ENCODE measurements at regions not wholly inside any gene's neighbourhood (a gene's known extent, or its start where the extent isn't known, plus 50 kb on each side); places are given as distances from the start of the nearest gene placed in this dataset.
"Not testable (repeated sequence)": the region's sequence is repeated elsewhere in the genome, so short reads cannot be mapped to it uniquely, and the experiment has no call there.

DNA sequence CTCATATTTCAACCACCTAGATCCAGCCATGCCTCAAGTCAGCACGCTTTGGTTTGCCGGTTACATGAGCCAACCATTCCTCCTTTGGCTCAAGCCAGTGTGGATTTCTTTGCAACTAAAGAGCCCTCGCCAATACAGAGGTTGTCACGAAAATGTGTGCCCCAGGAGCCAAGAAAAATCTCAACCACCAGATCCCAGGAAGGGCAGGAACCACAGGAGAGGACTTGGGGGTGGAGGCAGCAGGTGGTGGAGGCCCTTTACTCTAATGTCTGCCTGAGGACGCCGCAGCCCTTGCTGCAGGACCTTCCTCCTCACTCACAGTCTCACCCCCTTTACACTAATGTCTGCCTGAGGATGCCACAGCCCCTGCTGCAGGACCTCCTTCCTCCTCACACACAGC lies 144.8 kb upstream of the PHACTR3 start:
- DNase-seq (ENCODE audit: low read depth in 2 of 2, low spot score in 1 of 2): no peak

DNA sequence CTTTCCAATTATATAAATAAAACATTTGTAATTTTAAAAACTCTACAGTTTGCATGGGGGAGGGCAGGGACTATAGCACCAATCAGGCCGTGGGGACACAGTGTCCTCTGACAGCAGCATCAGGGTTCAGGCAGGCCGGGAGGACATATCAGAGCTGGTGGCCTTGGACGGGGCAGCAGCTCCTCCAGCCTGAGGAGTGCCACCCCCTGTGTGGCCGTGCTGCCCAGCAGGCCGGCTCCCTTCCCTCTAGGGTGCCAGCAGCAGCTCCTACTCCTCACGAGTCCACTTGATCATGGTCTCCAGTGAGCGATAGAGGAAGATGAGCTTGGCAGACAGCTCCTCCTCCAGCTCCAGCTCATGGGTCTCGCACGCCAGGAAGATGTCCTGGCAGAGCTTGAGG lies 144.0 kb upstream of the PHACTR3 start:
- no peak for DNase-seq (ENCODE audit: low read depth in 2 of 2, low spot score in 1 of 2)

DNA sequence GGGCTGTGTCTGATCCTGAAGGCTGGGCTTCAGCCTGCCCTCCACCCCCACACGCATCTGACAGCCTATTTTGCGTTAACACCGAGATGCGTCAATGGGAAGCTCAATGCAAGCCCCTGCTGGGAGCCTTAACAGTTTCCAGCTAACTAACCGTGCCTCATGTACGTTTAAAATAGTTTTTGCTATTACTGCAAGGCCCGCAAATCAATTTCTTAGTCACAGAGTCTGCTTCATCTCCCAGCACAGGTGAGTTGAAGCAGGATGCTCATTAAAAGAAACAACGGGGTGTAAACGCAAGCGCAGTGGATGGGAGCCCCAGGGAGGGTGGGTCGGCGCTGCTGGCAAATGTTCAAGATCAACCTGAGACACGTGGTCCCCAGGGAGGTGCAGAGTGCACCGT lies 142.8 kb upstream of the PHACTR3 start:
- DNase-seq (ENCODE audit: low read depth in 2 of 2, low spot score in 1 of 2): no peak

DNA sequence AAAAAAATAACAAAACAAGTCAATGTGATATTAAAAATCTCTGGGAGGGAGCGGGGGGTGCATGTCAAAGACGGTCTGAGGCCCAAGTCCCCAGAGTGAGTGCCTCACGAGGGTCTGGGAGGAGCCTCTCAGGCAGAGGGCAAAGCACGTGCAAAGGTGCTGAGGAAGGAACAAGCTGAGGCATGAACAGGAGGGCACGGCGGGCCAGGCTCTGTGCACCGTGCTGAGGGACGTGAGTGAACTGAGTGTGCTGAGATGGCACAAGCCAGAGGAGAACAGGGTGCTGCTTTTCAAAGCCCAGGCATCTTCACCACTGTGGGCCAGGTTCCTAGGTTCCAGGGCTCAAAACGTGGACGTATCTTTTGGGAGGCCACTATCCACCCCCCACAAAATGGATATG lies 142.1 kb upstream of the PHACTR3 start:
- DNase-seq (ENCODE audit: low read depth in 2 of 2, low spot score in 1 of 2): no peak

DNA sequence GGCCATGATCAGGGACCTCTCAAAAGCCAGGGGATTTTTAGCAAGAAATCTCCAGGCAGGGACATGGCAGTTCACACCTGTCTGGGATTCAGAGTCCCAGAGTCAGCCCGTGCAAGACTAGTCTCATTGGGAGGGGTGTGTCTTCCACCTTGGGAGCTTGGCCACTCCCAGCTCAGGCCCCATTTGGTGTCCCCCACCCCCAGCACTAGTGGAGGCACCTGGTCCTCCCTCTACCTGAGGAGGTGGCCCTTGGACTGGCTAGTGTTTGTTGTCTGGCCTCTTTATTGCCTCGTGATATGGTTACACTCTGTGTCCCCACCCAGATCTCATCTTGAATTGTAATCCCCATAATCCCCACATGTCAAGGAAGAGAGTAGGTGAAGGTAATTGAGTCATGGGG lies 140.8 kb upstream of the PHACTR3 start:
- DNase-seq (ENCODE audit: low read depth in 2 of 2, low spot score in 1 of 2): no peak

DNA sequence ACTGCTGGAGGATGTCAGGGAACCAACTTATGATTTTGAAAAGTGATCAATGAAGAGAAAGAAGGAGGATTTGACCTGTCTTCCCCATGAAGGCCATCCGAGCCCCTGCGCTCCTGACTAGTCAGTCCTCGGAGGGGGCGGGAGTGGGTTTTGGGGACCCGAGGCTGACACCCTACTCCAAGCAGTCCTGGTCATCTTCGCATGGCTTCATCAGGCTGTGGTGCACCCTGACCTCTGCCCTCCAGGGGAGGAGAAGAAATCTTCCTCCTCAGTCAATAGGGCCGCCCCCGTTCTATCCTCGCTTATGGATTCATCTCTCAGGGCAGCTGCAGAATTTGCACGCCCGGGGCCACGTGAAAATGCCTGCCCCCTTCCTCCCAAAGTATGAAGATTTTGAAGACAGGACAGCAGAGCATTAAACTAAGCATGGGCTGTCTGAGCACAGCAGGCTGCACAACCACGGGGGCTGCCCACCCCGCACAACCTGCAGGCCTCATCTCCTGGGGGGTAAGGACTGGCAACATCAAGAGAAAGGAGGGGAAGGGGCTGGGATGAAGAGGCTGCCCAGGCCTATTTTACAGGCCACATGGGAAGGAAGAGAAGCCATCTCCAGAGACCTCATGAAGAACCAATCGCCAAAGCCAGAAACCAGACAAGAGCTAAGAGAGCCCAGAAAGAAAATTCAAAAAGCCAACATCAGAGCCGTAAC lies 138.1 kb upstream of the PHACTR3 start:
- DNase-seq (ENCODE audit: low read depth in 2 of 2, low spot score in 1 of 2): no peak

DNA sequence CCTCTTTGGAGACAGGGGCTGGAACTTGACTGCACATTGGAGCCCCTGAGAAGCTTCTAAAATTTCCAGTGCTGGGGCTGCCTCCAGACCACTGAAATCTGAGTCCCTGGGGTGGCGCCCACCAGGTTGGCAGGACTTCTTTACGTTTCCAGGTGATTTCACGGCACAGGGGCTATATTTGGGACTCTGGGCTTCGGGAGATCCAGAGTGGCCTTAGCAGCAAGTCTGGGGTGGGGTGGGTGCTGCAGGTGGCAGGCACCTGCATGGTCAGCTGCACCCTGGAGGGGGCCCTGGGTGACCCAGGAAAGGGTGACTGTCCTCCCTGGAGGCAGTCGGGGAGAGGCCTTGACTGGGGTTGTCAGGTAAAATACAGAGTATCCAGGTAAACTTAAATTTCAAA lies 135.5 kb upstream of the PHACTR3 start:
- no peak for DNase-seq (ENCODE audit: low read depth in 2 of 2, low spot score in 1 of 2)

DNA sequence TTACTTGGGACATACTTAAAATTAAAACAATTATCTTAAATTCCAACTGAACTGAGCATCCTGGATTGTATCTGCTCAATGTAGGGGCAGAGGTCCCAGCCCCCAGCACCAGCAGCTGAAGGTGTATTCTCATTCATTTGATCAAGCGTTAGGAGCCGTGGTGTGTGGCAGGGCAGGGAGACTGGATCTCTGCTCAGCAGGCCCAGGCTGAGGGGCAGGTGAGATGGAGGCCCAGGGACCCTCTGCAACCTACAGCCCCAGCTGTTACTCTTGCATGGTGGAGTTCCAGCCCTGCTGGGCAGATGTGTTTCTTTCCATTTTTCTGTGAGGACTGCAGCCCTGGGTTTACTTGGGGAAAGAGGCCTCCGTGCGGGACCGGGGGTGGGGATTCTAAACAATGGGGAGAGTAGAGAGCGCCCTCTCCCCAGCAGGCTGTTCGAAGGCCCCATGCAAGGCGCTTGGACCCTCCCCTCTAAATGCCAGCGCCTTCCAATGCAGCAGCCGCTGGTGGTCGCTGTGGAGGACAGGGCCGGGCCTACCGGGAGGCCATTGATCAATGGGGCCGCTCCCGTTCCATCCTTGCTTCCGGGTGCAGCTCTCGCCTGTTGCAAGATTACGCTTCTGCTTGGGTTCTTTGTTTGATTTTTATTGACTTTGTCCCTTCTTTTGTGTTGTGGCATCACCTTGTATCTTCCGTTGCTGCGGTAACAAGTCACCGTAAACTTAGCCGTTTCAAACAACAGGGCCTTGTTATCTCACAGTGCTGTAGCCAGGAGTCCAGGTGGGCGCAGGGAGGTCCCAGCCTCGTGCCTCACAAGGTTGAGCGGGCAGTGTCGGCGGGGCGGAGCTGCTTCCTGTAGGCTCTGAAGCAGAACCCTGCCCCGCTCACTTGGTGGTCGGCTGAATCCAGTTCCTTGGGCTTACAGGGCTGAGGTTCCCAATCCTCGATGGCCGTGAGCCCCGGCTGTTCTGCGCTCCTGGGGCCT lies 134.8 kb upstream of the PHACTR3 start:
- no peak for DNase-seq (ENCODE audit: low read depth in 2 of 2, low spot score in 1 of 2)

DNA sequence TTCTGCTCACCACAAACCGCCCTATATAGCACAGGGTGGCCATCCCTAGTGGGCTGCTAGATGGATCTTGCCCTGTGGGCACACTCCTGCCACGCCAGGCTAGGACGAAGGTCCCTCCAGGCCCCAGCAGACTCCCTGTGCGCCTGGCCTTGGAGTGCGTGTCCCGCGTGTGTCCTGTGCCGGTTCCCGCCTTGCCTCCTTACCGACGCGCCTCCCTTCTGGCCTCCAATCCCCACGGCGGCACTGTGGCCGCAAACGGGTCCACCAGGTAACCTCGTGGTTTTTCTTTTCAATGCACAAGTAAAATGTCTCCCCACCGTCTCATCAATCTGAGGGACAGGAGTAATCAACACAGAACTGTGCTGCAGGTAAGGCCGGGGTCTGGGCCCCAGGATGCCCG lies 133.8 kb upstream of the PHACTR3 start:
- DNase-seq (ENCODE audit: low read depth in 2 of 2, low spot score in 1 of 2): no peak

DNA sequence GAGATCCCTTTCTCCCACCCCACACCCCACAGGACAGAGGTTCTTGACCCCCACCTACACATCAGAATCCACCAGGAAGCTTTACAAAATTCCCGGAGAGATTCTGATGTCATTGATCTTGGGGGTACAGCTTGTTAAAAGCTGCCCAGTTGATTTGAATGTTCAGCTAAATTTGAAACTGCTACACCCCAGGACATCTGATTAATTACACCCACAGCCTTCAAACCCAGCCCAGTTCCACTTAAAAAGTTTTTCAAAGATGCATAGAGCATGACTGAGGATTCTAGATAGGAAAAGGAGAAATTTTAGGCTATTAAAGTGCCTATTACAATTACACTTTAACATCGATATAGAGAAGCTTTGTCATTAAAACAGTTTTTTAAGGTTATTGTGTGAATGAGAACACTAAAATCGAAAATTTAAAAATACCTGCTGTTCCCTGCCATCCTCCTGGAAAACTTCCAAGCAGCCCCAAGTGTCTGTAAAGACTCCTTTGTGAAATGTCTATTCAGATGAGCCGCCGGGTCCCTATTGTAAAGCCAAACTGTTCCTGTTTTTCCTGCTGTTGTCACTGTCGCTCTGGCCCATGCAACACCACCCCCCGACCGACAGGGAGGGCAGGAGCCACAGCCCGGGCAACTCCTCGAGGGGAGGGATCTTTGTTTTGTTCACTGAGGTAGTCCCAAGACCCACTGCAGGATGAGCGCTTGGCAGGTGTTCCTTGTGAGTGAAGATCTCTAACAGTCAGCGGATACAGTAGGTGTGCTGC lies 132.5 kb upstream of the PHACTR3 start:
- DNase-seq (ENCODE audit: low read depth in 2 of 2, low spot score in 1 of 2): no peak

DNA sequence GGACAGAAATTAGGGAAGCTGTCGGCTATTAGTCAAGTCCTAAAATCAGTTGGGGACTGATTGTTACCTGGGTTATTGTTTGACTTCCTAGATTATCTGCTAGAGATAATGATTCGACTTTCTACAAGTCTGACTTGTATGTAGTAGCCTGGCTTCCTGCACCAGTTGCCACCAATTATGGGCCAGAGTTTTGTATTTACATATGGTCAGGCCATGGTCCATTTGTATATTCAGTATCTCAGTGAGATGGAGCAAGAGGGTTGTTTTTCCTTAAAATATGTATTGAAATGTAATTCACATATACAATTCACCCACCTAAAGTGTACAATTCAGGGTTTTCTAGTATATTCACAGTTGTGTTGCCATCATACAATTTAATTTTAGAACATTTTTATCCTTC lies 130.6 kb upstream of the PHACTR3 start:
- DNase-seq (ENCODE audit: low read depth in 2 of 2, low spot score in 1 of 2): no peak

DNA sequence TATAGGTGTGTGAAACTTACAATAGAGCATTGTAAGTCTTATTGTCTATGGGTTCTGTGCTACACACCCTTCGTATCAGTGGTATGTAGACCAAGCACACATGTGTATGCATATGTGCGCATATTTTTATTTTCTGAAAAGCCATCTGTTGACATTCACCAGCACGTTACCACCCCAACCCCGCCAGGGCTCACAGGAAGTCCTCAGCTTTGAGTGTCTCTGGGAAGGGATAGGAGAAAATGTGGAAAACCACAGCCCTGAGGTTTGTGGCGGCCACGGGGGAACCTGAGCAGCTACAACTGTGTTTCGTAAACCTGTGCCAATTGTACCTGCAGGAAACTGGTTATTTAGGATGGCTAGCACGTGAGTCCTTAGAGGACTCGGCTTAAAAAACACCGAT lies 123.3 kb upstream of the PHACTR3 start:
- no peak for DNase-seq (ENCODE audit: low read depth in 2 of 2, low spot score in 1 of 2)

DNA sequence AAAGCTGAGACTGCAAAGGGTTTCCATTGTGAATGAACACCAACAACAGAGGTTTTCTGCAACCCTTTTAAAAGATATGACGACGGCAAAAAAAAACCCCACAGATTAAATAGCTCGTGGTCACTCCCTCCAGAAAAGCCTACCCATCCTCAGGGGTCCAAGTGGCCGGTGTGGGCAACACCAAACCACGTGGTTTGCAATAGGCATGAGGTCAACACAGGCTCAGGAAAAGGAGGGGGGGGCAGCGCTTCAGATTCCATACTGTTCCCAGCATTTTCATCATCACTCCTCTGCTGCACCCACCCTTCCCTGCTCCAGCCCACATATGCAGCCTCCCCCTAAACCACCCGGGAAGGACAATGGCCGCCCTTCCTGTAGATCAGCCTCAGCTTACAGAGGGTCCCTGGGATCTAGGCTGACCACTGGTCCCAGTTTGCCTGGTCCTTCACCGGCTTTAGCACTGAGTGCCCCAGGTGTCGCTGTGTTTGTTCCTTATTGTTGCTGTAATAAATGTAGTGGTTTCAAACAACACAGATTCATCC lies 122.8 kb upstream of the PHACTR3 start:
- no peak for DNase-seq (ENCODE audit: low read depth in 2 of 2, low spot score in 1 of 2)

DNA sequence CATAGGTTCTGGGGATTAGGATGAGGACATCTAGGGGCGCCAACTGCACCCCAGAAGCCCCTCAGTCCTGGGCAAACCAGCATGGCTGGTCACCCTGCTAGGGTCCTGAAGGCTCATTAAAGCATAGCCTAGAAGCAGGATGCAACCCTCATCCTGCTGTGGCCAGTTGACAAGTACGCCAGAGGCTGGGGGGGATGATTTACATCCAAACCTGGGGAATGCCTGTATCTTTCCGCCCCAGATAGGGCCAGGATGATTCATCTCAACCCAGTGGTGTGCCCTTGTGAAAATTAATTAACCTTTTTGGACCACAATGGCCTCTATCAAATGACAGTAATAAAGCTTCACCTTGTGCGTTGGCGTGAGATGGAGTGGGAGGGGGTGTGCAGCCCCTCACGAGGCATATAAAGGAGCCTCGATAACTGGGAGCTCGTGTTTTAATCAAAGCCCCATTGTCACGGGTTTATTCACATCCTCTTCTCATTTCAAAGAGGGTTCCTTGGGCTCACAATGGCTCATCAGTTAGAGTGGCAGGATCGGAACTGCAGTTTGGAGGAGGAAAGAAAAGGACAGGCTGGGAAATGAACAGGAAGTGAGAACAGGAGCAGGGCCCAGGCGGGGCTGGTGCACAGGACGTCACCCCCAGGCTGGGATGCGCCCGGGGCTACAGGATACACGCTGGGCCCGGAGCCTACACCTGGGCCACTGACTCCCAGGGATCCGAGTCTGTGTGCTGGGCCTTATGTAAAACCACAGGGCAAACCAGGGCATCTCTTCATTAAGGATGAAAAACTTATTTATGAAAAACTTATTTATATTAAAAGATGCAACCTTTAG lies 121.8 kb upstream of the PHACTR3 start:
- no peak for DNase-seq (ENCODE audit: low read depth in 2 of 2, low spot score in 1 of 2)

DNA sequence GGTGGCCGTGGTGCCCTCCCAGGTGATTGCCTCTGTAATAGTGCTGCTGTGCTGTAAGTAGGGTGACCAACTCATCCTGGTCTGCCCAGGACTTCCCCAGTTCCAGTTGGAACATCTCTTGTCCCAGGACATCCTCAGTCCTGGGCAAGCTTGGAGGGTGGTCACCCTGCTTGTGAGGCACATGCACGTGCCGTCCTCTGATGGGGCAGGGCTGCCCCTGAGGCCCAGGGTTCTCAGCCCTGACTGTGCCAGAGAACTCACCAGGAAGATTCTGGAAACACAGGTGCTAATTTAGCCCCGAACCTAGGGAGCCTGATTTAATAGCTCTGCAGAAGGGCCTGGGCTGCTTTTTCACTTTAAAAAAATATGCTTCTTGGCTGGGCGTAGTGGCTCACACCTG lies 120.9 kb upstream of the PHACTR3 start:
- no peak for DNase-seq (ENCODE audit: low read depth in 2 of 2, low spot score in 1 of 2)

DNA sequence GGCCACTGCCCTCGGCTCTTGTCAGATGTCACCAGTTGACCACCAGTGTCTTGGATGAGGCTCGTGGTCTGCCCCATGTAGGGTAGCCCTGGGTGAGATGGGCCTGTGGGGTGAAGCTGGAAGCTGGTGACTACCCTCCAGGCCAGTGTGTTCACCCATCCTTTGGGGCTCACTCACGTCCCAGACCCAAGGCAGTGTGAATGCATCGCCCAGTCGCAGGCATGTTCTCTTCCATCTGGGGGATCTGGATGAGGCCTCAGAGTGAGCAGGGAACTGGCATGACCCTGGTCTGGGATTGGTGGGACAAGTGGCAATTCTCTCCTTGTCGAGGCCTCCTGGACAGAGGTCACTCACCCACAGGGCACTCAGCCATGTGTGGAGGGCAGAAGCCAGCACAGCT lies 120.1 kb upstream of the PHACTR3 start:
- no peak for DNase-seq (ENCODE audit: low read depth in 2 of 2, low spot score in 1 of 2)

DNA sequence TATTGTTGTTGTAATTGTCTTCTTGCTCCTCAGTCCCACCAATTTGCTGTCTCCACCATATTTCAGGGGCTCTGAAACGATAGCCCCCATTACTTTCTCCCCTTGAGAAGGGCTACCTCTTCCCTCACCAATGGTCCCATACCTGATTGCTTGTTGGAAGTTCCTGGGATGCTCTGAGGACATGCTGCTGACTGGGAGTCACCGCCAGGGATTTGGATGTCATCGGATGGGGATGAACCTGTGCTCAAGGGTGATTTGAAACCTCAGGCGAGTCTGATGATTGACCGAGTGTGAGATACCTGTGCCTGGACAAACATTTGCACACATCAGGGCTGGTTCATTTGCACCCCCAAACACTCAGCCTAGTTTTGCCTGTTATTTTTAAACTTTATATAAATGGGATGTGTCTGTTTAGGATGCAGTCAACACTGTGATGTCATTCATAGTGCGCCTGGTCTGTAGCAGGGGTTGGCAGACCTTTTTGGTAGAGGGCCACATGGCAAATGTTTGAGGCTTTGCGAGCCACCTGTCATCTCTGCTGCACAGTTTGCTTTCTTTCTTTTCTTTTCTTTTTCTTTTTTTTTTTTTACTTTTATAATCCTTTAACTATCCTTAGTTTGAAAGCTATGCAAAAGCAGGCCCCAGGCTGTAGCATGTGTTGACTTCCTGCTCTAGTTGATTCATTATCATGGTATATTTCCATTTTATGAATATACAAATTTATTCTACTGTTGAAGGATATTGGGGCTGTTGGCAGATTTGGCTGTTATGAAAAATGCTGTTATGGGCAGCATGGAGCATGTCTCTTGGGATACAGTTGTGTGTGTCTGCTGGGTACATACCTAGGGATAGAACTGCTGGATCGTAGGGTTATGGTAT lies 118.5 kb upstream of the PHACTR3 start:
- no peak for DNase-seq (ENCODE audit: low read depth in 2 of 2, low spot score in 1 of 2)

DNA sequence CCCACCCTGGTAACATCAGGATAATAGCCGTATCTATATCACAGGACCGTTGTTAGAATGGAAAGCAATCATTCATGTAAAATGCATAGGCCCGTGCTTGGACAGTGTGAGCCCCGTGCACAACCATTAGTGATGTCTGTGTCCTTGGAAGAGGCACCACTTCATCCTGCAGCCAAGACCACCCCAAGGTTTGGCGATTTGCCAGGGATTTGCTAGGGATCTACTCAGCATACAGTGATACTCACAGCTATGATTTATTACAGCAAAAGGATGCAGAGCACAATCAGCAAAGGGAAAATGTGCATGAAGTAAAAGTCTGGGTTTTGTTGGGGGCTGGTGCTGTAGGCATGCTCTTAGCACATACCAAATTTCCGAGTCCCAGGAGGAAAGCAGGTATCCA lies 115.9 kb upstream of the PHACTR3 start:
- DNase-seq (ENCODE audit: low read depth in 2 of 2, low spot score in 1 of 2): not testable (repeated sequence)

DNA sequence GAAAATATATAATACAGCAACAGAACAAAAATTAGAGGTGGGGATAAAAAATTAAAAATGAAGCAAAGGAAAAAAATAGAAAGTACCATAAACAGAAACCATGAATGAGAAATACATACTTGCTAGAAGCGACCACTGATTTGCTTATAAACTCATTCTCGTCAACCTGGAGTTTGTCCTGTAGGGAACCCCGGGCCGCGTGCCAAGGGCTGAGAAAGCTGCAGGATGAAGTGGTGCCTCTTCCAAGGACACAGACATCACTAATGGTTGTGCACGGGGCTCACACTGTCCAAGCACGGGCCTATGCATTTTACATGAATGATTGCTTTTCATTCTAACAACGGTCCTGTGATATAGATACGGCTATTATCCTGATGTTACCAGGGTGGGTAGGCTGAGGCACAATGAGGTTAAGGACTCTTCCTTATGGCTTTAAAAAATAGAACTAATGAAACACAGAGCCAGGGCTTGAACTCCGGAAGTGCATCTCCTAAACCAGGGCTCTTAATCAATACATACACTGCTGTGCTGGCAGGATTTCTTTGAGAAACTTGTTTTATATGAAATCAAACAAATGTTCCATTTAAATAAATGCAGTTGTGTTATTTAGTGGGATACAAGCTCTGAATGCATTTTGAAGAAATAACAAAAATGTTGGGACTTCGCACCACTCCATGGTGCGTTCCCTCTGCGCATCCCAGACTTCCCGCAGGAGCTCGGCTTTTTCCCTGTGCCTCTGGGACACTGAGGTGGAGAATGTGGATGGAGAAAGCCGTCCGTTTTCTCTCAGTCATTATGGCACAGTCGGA lies 113.9 kb upstream of the PHACTR3 start:
- DNase-seq (ENCODE audit: low read depth in 2 of 2, low spot score in 1 of 2): not testable (repeated sequence)

Measured in stimulated activated CD8-positive, alpha-beta memory T cell treated with anti-CD3 and anti-CD28 coated beads, Interleukin-4, amount 100 ng/mL, for 1 hour (primary cell).